Neural progenitor cell (in vitro differentiated cells): ENCODE measurements at regions not wholly inside any gene's neighbourhood (a gene's known extent, or its start where the extent isn't known, plus 50 kb on each side); places are given as distances from the start of the nearest gene placed in this dataset. TPM values are rescaled to one million over a fixed set of nuclear protein-coding genes. Genes with fewer than 3 reads are reported as not detected.
A peak's percentile ranks its signal among the peaks of the same experiment; 100 is the strongest.
"Not testable (repeated sequence)": the region's sequence is repeated elsewhere in the genome, so short reads cannot be mapped to it uniquely, and the experiment has no call there.

Experiments
- DNase-seq: peaks from one replicate; pipeline ENCODE4 v3.0.0-alpha.2; 2016; ENCODE audit warnings: low spot score
- H2AFZ ChIP-seq: fragments of 200-600 bp; sonication (generic); replicated peaks from 2 replicates; pipeline ENCODE4 v1.6.1; 2016; ENCODE audit warnings: antibody characterized with exemption
- H3F3A ChIP-seq: fragments of 200-600 bp; sonication (generic); 2 replicates; pipeline ENCODE4 v1.6.1; 2016; ENCODE audit warnings: antibody characterized with exemption, low read depth
- H3K27ac ChIP-seq: fragments of 200-600 bp; sonication (generic); 2 replicates; pipeline ENCODE4 v1.5.1; 2016; ENCODE audit warnings: mild to moderate bottlenecking
- H3K27me3 ChIP-seq: fragments of 200-600 bp; sonication (generic); 2 replicates; pipeline ENCODE4 v1.6.1; 2016; ENCODE audit warnings: mild to moderate bottlenecking, moderate library complexity
- H3K36me3 ChIP-seq: fragments of 200-600 bp; sonication (generic); 2 replicates; pipeline ENCODE4 v1.5.1; 2016
- H3K4me1 ChIP-seq: fragments of 200-600 bp; sonication (generic); 2 replicates; pipeline ENCODE4 v1.6.1; 2016; ENCODE audit warnings: mixed run types
- H3K4me2 ChIP-seq: fragments of 200-600 bp; sonication (generic); 2 replicates; pipeline ENCODE4 v1.6.1; 2016
- H3K4me3 ChIP-seq: fragments of 200-600 bp; sonication (generic); 2 replicates; pipeline ENCODE4 v1.5.1; 2016
- H3K79me2 ChIP-seq: fragments of 200-600 bp; sonication (generic); 2 replicates; pipeline ENCODE4 v1.6.1; 2016; ENCODE audit warnings: low read depth
- H3K9ac ChIP-seq: fragments of 200-600 bp; sonication (generic); 2 replicates; pipeline ENCODE4 v1.6.1; 2016
- H3K9me3 ChIP-seq: fragments of 200-600 bp; sonication (generic); 2 replicates; pipeline ENCODE4 v1.5.1; 2016; ENCODE audit warnings: low read depth
- H4K20me1 ChIP-seq: fragments of 200-600 bp; sonication (generic); 2 replicates; pipeline ENCODE4 v1.6.1; 2016; ENCODE audit warnings: low read depth
- H3K27ac Mint-ChIP-seq: 3 replicates; pipeline ENCODE4 v1.8.0; 2021; ENCODE audit warnings: mixed read lengths
- H3K27me3 Mint-ChIP-seq: 2 replicates; pipeline ENCODE4 v1.8.0; 2022; ENCODE audit warnings: low read depth, mild to moderate bottlenecking, inconsistent platforms, moderate library complexity, mixed read lengths; ENCODE audit not compliant: insufficient read depth
- H3K36me3 Mint-ChIP-seq: 3 replicates; pipeline ENCODE4 v1.8.0; 2021; ENCODE audit warnings: mixed read lengths
- H3K4me1 Mint-ChIP-seq: 3 replicates; pipeline ENCODE4 v1.8.0; 2021; ENCODE audit warnings: mixed read lengths
- H3K4me3 Mint-ChIP-seq: 3 replicates; pipeline ENCODE4 v1.8.0; 2021; ENCODE audit warnings: mild to moderate bottlenecking, moderate library complexity, mixed read lengths
- H3K9me3 Mint-ChIP-seq: 3 replicates; pipeline ENCODE4 v1.8.0; 2020; ENCODE audit warnings: mixed read lengths
- CTCF ChIP-seq: fragments of 200-600 bp; sonication (generic); IDR thresholded peaks from 2 replicates; pipeline ENCODE4 v1.5.1; 2017; ENCODE audit warnings: antibody characterized with exemption, mild to moderate bottlenecking
- EZH2 ChIP-seq: fragments of 200-600 bp; sonication (generic); IDR thresholded peaks from 2 replicates; pipeline ENCODE4 v1.6.1; 2017; ENCODE audit warnings: antibody characterized with exemption, mild to moderate bottlenecking, moderate library complexity
- EZH2phosphoT487 ChIP-seq: fragments of 200-600 bp; sonication (generic); IDR thresholded peaks from 2 replicates; pipeline ENCODE4 v1.6.1; 2017; ENCODE audit warnings: antibody characterized with exemption
- small RNA-seq: library from RNA; depleted of rRNA; stranded (forward); fragments of <200 nt; gene quantifications from one replicate; pipeline ENCODE3, GENCODE V24; 2015

GRCh38 chr6:154938221-154938580, 56.9 kb upstream of the TIAM2 start:
- Mint-ChIP-seq H3K36me3 (no peaks in the 10 kb centered on the region), H3K4me1 (peaks cover 12% of the 10 kb centered on the region), H3K27ac (peak overlapping the region; percentile 80), H3K4me3 (no peak overlapping the region), H3K27me3 (peaks cover 2% of the 10 kb centered on the region), H3K9me3 (no peaks in the 10 kb centered on the region)
- H3K4me3 ChIP-seq, result no peak overlapping the region
- H2AFZ ChIP-seq, result no peak overlapping the region
- H3K79me2 ChIP-seq, result no peaks in the 10 kb centered on the region
- H3K36me3 ChIP-seq, result no peaks in the 10 kb centered on the region
- H3K9ac ChIP-seq, result peak overlapping the region; percentile 5
- H3K27ac ChIP-seq, result no peak overlapping the region
- H3F3A ChIP-seq, result no peaks in the 10 kb centered on the region
- H3K27me3 ChIP-seq, result no peaks in the 10 kb centered on the region
- H4K20me1 ChIP-seq, result no peaks in the 10 kb centered on the region
- H3K4me2 ChIP-seq, result no peak overlapping the region
- peaks cover 4% of the 10 kb centered on the region for H3K4me1 ChIP-seq
- DNase-seq, result no peak
- TF ChIP-seq EZH2phosphoT487, result no peak
- TF ChIP-seq CTCF, result no peak
- TF ChIP-seq EZH2, result no peak
- H3K9me3 ChIP-seq, result no peaks in the 10 kb centered on the region

GRCh38 chr6:154938727-154939285, 56.3 kb upstream of the TIAM2 start:
- H3K4me3 Mint-ChIP-seq, H2AFZ ChIP-seq, H3K27me3 Mint-ChIP-seq, H3K79me2 ChIP-seq, H3K4me1 ChIP-seq, H3K27ac Mint-ChIP-seq, H3K27ac ChIP-seq, H3K27me3 ChIP-seq, H4K20me1 ChIP-seq, H3K4me2 ChIP-seq, H3F3A ChIP-seq, H3K9me3 Mint-ChIP-seq, H3K36me3 ChIP-seq, H3K4me1 Mint-ChIP-seq, DNase-seq, H3K9ac ChIP-seq, H3K4me3 ChIP-seq, H3K9me3 ChIP-seq, H3K36me3 Mint-ChIP-seq: not testable (repeated sequence)

- Histone ChIP-seq H3K4me3 (no peak overlapping the region), H3K27ac (no peak overlapping the region), H3K9me3 (no peaks in the 10 kb centered on the region), H2AFZ (no peak overlapping the region), H3K79me2 (no peaks in the 10 kb centered on the region), H3K4me2 (no peak overlapping the region), H4K20me1 (no peaks in the 10 kb centered on the region), H3K27me3 (no peaks in the 10 kb centered on the region), H3K36me3 (no peaks in the 10 kb centered on the region), H3K4me1 (no peaks in the 10 kb centered on the region), H3K9ac (no peak overlapping the region), H3F3A (no peaks in the 10 kb centered on the region)
- Mint-ChIP-seq H3K9me3 (no peaks in the 10 kb centered on the region), H3K4me3 (no peak overlapping the region), H3K27me3 (no peaks in the 10 kb centered on the region), H3K36me3 (peaks cover 19% of the 10 kb centered on the region), H3K4me1 (peaks cover under 1% of the 10 kb centered on the region), H3K27ac (no peak overlapping the region)
- DNase-seq, result no peak
- no peak for TF ChIP-seq EZH2
These were observed 52.3 kb upstream of the TIAM2 start for GRCh38 chr6:154942770-154943169.

DNA sequence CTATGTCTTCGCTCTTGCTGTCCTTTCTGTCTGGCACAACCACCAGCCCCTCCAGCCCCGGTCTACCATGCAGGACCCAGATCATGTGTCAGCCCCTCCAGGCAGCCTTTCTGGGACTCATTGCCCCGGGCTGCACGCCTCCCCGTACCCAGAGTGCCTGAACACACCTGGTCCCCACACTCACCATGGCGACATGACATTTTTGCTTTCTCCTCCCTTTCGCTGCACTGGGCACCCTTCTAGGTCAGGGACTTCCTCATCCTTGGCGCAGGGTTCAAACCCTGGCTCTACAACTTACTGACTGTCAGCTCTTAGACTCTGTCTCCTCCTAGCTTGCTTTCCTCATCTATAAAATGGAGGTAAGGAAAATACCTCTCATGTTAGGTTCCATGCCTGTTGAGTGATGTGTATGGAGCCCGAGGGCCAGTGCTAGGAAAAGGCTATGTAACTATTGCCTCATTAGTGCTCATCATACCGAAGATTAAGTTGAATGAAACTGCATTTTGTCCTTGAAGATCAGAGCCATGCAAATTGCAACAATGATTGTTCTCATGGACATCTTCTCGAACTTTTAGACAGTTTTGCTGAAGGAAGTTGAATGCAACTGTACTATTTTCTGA, 49.7 kb upstream of the TIAM2 start:
- no peaks in the 10 kb centered on the region for H3K79me2 ChIP-seq
- Mint-ChIP-seq H3K27me3 (no peaks in the 10 kb centered on the region), H3K4me1 (no peaks in the 10 kb centered on the region), H3K4me3 (no peak overlapping the region), H3K36me3 (peaks cover 35% of the 10 kb centered on the region), H3K27ac (no peak overlapping the region), H3K9me3 (no peaks in the 10 kb centered on the region)
- no peaks in the 10 kb centered on the region for H3F3A ChIP-seq
- H4K20me1 ChIP-seq, result no peaks in the 10 kb centered on the region
- no peak for DNase-seq
- H3K27me3 ChIP-seq, result no peaks in the 10 kb centered on the region
- no peaks in the 10 kb centered on the region for H3K36me3 ChIP-seq
- no peak for TF ChIP-seq EZH2phosphoT487
- TF ChIP-seq CTCF, result no peak
- TF ChIP-seq EZH2, result no peak
- no peaks in the 10 kb centered on the region for H3K9me3 ChIP-seq
- H3K9ac ChIP-seq, result no peak overlapping the region
- no peak overlapping the region for H2AFZ ChIP-seq
- H3K4me3 ChIP-seq, result no peak overlapping the region
- no peak overlapping the region for H3K4me2 ChIP-seq
- H3K4me1 ChIP-seq, result no peaks in the 10 kb centered on the region
- H3K27ac ChIP-seq, result no peak overlapping the region

Small RNA genes lying in the stretch of these regions (small RNA-seq; reads per million reads assigned to genes)
- not detected for gene RF00096
